ENCODE measurements at regions not wholly inside any gene's neighbourhood (a gene's known extent, or its start where the extent isn't known, plus 50 kb on each side); places are given as distances from the start of the nearest gene placed in this dataset.

- no peak overlapping the region for H3K4me3 ChIP-seq (ENCODE audit: low read length in 2 of 2)
- H3K4me1 Mint-ChIP-seq: no peaks in the 10 kb centered on the region
- H3K27me3 Mint-ChIP-seq: peaks cover 16 to 21% of the 10 kb centered on the region in 2 donors
- H3K4me1 ChIP-seq (ENCODE audit: insufficient read depth, low read length): no peaks in the 10 kb centered on the region
- no peaks in the 10 kb centered on the region for H3K9me3 Mint-ChIP-seq
- no peaks in the 10 kb centered on the region for H3K36me3 ChIP-seq (ENCODE audit: insufficient read depth, low read length)
- peaks cover 6% of the 10 kb centered on the region for H3K27me3 ChIP-seq (ENCODE audit: insufficient read depth, low read length)
- H3K27ac ChIP-seq (ENCODE audit: low read depth, low read length): no peak overlapping the region
- H3K36me3 Mint-ChIP-seq: no peaks in the 10 kb centered on the region
- CTCF ChIA-PET (ENCODE audit: partially characterized antibody): no interaction called here
- intact Hi-C loops (cut with micrococcal nuclease): no loop called here
- DNase-seq: no peak
- H3K9me3 ChIP-seq (ENCODE audit: control insufficient read depth in 1 of 2, low read length in 2 of 2): no peaks in the 10 kb centered on the region
- no peak overlapping the region for H3K4me3 Mint-ChIP-seq
- H3K27ac Mint-ChIP-seq: no peak overlapping the region
- POLR2A ChIA-PET (ENCODE audit: partially characterized antibody): no interaction called here
Observed at GRCh38 chr20:58099291-58099935, 129.0 kb downstream of the ANKRD60 start.

GRCh38 chr20:58098571-58098970 is 129.9 kb downstream of the ANKRD60 start:
- H3K36me3 Mint-ChIP-seq: no peaks in the 10 kb centered on the region
- H3K4me1 Mint-ChIP-seq: no peaks in the 10 kb centered on the region
- Histone ChIP-seq H3K4me3 (ENCODE audit: low read length in 2 of 2) (no peak overlapping the region), H3K9me3 (ENCODE audit: control insufficient read depth in 1 of 2, low read length in 2 of 2) (no peaks in the 10 kb centered on the region), H3K36me3 (ENCODE audit: insufficient read depth, low read length) (no peaks in the 10 kb centered on the region), H3K27ac (ENCODE audit: low read depth, low read length) (no peak overlapping the region), H3K4me1 (ENCODE audit: insufficient read depth, low read length) (no peaks in the 10 kb centered on the region), H3K27me3 (ENCODE audit: insufficient read depth, low read length) (peaks cover 6% of the 10 kb centered on the region)
- intact Hi-C loops (cut with micrococcal nuclease): no loop called here
- H3K4me3 Mint-ChIP-seq: no peak overlapping the region
- peaks cover 17 to 25% of the 10 kb centered on the region in 2 donors for H3K27me3 Mint-ChIP-seq
- CTCF ChIA-PET (ENCODE audit: partially characterized antibody): no interaction called here
- no peak overlapping the region for H3K27ac Mint-ChIP-seq
- no peak for DNase-seq
- POLR2A ChIA-PET (ENCODE audit: partially characterized antibody): no interaction called here
- peaks cover 0 to 1% (median 0%) of the 10 kb centered on the region in 8 donors for H3K9me3 Mint-ChIP-seq

- no peak for DNase-seq
- Mint-ChIP-seq H3K27me3 (peaks cover 16 to 25% of the 10 kb centered on the region in 2 donors), H3K4me1 (no peaks in the 10 kb centered on the region), H3K4me3 (no peak overlapping the region), H3K27ac (no peak overlapping the region), H3K9me3 (peaks cover 0 to 3% (median 0%) of the 10 kb centered on the region in 8 donors), H3K36me3 (no peaks in the 10 kb centered on the region)
- Histone ChIP-seq H3K27me3 (ENCODE audit: insufficient read depth, low read length) (peaks cover 6% of the 10 kb centered on the region), H3K4me1 (ENCODE audit: insufficient read depth, low read length) (no peaks in the 10 kb centered on the region), H3K36me3 (ENCODE audit: insufficient read depth, low read length) (no peaks in the 10 kb centered on the region), H3K27ac (ENCODE audit: low read depth, low read length) (no peak overlapping the region), H3K4me3 (ENCODE audit: low read length in 2 of 2) (no peak overlapping the region), H3K9me3 (ENCODE audit: control insufficient read depth in 1 of 2, low read length in 2 of 2) (no peaks in the 10 kb centered on the region)
- ChIA-PET CTCF (ENCODE audit: partially characterized antibody) (no interaction called here), POLR2A (ENCODE audit: partially characterized antibody) (no interaction called here)
- intact Hi-C loops (cut with micrococcal nuclease): no loop called here
Observed at GRCh38 chr20:58097943-58098342, 130.5 kb downstream of the ANKRD60 start.

- Histone ChIP-seq H3K27ac (ENCODE audit: low read depth, low read length) (no peak overlapping the region), H3K4me1 (ENCODE audit: insufficient read depth, low read length) (no peaks in the 10 kb centered on the region), H3K9me3 (ENCODE audit: control insufficient read depth in 1 of 2, low read length in 2 of 2) (no peaks in the 10 kb centered on the region), H3K36me3 (ENCODE audit: insufficient read depth, low read length) (no peaks in the 10 kb centered on the region), H3K27me3 (ENCODE audit: insufficient read depth, low read length) (peaks cover 6% of the 10 kb centered on the region), H3K4me3 (ENCODE audit: low read length in 2 of 2) (no peak overlapping the region)
- CTCF ChIA-PET (ENCODE audit: partially characterized antibody): no interaction called here
- no peak for DNase-seq
- H3K27ac Mint-ChIP-seq: no peak overlapping the region
- H3K27me3 Mint-ChIP-seq: peaks cover 14 to 25% of the 10 kb centered on the region in 2 donors
- H3K9me3 Mint-ChIP-seq: peaks cover 0 to 3% (median 0%) of the 10 kb centered on the region in 8 donors
- POLR2A ChIA-PET (ENCODE audit: partially characterized antibody): no interaction called here
- H3K4me3 Mint-ChIP-seq: no peak overlapping the region
- intact Hi-C loops (cut with micrococcal nuclease): no loop called here
- H3K36me3 Mint-ChIP-seq: no peaks in the 10 kb centered on the region
- no peaks in the 10 kb centered on the region for H3K4me1 Mint-ChIP-seq
Observed at GRCh38 chr20:58097429-58097828, 131.0 kb downstream of the ANKRD60 start.

GRCh38 chr20:58096880-58097423 is 131.5 kb downstream of the ANKRD60 start:
- H3K27ac ChIP-seq (ENCODE audit: low read depth, low read length): no peak overlapping the region
- no peaks in the 10 kb centered on the region for H3K4me1 Mint-ChIP-seq
- no peak for DNase-seq
- ChIA-PET CTCF (ENCODE audit: partially characterized antibody) (interaction anchor here (1.4 kb wide), 1 partner anchor 10 kb away, joined by 3 read pairs; no protein-coding TSS in a partner anchor), POLR2A (ENCODE audit: partially characterized antibody) (no interaction called here)
- peaks cover 0 to 3% (median 0%) of the 10 kb centered on the region in 8 donors for H3K9me3 Mint-ChIP-seq
- H3K4me3 Mint-ChIP-seq: no peak overlapping the region
- no peaks in the 10 kb centered on the region for H3K9me3 ChIP-seq (ENCODE audit: control insufficient read depth in 1 of 2, low read length in 2 of 2)
- H3K27me3 Mint-ChIP-seq: peaks cover 14 to 24% of the 10 kb centered on the region in 2 donors
- no peaks in the 10 kb centered on the region for H3K36me3 Mint-ChIP-seq
- intact Hi-C loops (cut with micrococcal nuclease): no loop called here
- no peak overlapping the region for H3K4me3 ChIP-seq (ENCODE audit: low read length in 2 of 2)
- H3K27ac Mint-ChIP-seq: no peak overlapping the region
- peaks cover 6% of the 10 kb centered on the region for H3K27me3 ChIP-seq (ENCODE audit: insufficient read depth, low read length)
- no peaks in the 10 kb centered on the region for H3K36me3 ChIP-seq (ENCODE audit: insufficient read depth, low read length)
- no peaks in the 10 kb centered on the region for H3K4me1 ChIP-seq (ENCODE audit: insufficient read depth, low read length)

- CTCF ChIA-PET (ENCODE audit: partially characterized antibody): no interaction called here
- Histone ChIP-seq H3K9me3 (ENCODE audit: control insufficient read depth in 1 of 2, low read length in 2 of 2) (no peaks in the 10 kb centered on the region), H3K36me3 (ENCODE audit: insufficient read depth, low read length) (no peaks in the 10 kb centered on the region), H3K27me3 (ENCODE audit: insufficient read depth, low read length) (peaks cover 6% of the 10 kb centered on the region), H3K4me1 (ENCODE audit: insufficient read depth, low read length) (no peaks in the 10 kb centered on the region), H3K4me3 (ENCODE audit: low read length in 2 of 2) (no peak overlapping the region), H3K27ac (ENCODE audit: low read depth, low read length) (no peak overlapping the region)
- Mint-ChIP-seq H3K27me3 (peaks cover 11 to 26% of the 10 kb centered on the region in 2 donors), H3K36me3 (no peaks in the 10 kb centered on the region), H3K4me1 (no peaks in the 10 kb centered on the region), H3K9me3 (peaks cover 0 to 6% (median 0%) of the 10 kb centered on the region in 8 donors), H3K4me3 (no peak overlapping the region), H3K27ac (no peak overlapping the region)
- POLR2A ChIA-PET (ENCODE audit: partially characterized antibody): no interaction called here
- DNase-seq: no peak
- intact Hi-C loops (cut with micrococcal nuclease): no loop called here
Observed at GRCh38 chr20:58094698-58095097, 133.8 kb downstream of the ANKRD60 start.

- Mint-ChIP-seq H3K27me3 (peaks cover 11 to 26% of the 10 kb centered on the region in 2 donors), H3K36me3 (no peaks in the 10 kb centered on the region), H3K9me3 (peaks cover 0 to 6% (median 0%) of the 10 kb centered on the region in 8 donors), H3K4me1 (no peaks in the 10 kb centered on the region), H3K4me3 (no peak overlapping the region), H3K27ac (no peak overlapping the region)
- Histone ChIP-seq H3K27me3 (ENCODE audit: insufficient read depth, low read length) (peaks cover 6% of the 10 kb centered on the region), H3K9me3 (ENCODE audit: control insufficient read depth in 1 of 2, low read length in 2 of 2) (no peaks in the 10 kb centered on the region), H3K4me3 (ENCODE audit: low read length in 2 of 2) (no peak overlapping the region), H3K4me1 (ENCODE audit: insufficient read depth, low read length) (no peaks in the 10 kb centered on the region), H3K36me3 (ENCODE audit: insufficient read depth, low read length) (no peaks in the 10 kb centered on the region), H3K27ac (ENCODE audit: low read depth, low read length) (no peak overlapping the region)
- ChIA-PET POLR2A (ENCODE audit: partially characterized antibody) (no interaction called here), CTCF (ENCODE audit: partially characterized antibody) (interaction anchor here (1.7 kb wide), 1 partner anchor 115 kb away, joined by 3 read pairs; no protein-coding TSS in a partner anchor)
- DNase-seq: no peak
- intact Hi-C loops (cut with micrococcal nuclease): no loop called here
Observed at GRCh38 chr20:58094160-58094559, 134.3 kb downstream of the ANKRD60 start.
